ENCODE measurements at regions not wholly inside any gene's neighbourhood (a gene's known extent, or its start where the extent isn't known, plus 50 kb on each side); places are given as distances from the start of the nearest gene placed in this dataset.
"Not testable (repeated sequence)": the region's sequence is repeated elsewhere in the genome, so short reads cannot be mapped to it uniquely, and the experiment has no call there.

GRCh38 chr1:144516172-144516571, 54.7 kb upstream of the NBPF15 start:
- not testable (repeated sequence) for H3K9ac ChIP-seq (ENCODE audit: low read depth in 1 of 2, low read length in 2 of 2); H3K27me3 ChIP-seq (ENCODE audit: control insufficient read depth in 2 of 2, insufficient read depth in 2 of 2, low read length in 2 of 2); H3K36me3 ChIP-seq (ENCODE audit: control insufficient read depth in 2 of 2, insufficient read depth in 2 of 2, low read length in 2 of 2); H3K27ac ChIP-seq (ENCODE audit: low read depth in 2 of 2, low read length in 2 of 2); H3K4me1 ChIP-seq (ENCODE audit: control insufficient read depth in 2 of 2, insufficient read depth in 2 of 2, low read length in 2 of 2); H3K9me3 ChIP-seq (ENCODE audit: control insufficient read depth in 2 of 2, low read length in 2 of 2); H3K4me3 ChIP-seq (ENCODE audit: low read length in 2 of 2)

DNA sequence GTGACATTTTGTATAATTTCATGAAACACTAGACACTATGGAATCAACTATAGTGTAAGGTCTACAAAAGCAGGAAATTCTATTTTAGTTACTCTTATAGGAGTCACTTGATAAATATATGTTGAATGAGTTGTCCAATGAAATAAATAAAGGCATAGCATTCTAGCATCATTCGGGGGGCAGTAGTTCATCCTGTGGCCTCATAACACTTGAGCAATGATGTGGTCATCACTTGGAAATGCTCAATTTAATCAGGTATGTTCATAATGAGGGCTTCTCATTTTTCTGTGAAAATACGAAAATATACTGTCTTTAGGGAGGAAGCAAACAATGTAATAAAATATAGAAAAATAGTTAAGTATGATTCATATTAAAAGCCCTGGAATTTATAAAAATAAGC, 55.4 kb upstream of the NBPF15 start:
- H3K27me3 ChIP-seq (ENCODE audit: control insufficient read depth in 2 of 2, insufficient read depth in 2 of 2, low read length in 2 of 2); H3K36me3 ChIP-seq (ENCODE audit: control insufficient read depth in 2 of 2, insufficient read depth in 2 of 2, low read length in 2 of 2); H3K4me3 ChIP-seq (ENCODE audit: low read length in 2 of 2); H3K9me3 ChIP-seq (ENCODE audit: control insufficient read depth in 2 of 2, low read length in 2 of 2); H3K27ac ChIP-seq (ENCODE audit: low read depth in 2 of 2, low read length in 2 of 2); H3K4me1 ChIP-seq (ENCODE audit: control insufficient read depth in 2 of 2, insufficient read depth in 2 of 2, low read length in 2 of 2); H3K9ac ChIP-seq (ENCODE audit: low read depth in 1 of 2, low read length in 2 of 2): not testable (repeated sequence)

DNA sequence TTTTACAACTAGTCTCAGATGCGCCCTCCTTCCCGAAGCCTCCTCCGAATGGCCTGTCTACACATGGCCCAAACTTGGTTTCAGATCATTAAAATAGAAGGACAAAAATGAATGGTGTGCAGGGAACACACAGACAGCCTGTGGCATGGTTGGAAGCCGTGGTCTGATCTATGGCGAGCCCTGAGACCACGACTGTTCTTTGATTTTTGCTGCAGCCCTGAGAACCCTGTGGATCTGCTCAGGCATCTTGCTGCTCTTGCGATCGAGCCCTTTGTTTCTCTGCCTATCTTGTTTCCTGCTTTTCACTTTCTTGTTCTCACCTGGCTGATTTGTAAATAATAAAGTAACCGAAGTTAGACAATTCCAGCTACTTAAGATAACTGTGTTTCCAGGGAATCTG, 57.0 kb upstream of the NBPF15 start:
- H3K27me3 ChIP-seq (ENCODE audit: control insufficient read depth in 2 of 2, insufficient read depth in 2 of 2, low read length in 2 of 2); H3K9me3 ChIP-seq (ENCODE audit: control insufficient read depth in 2 of 2, low read length in 2 of 2); H3K9ac ChIP-seq (ENCODE audit: low read depth in 1 of 2, low read length in 2 of 2); H3K36me3 ChIP-seq (ENCODE audit: control insufficient read depth in 2 of 2, insufficient read depth in 2 of 2, low read length in 2 of 2); H3K4me1 ChIP-seq (ENCODE audit: control insufficient read depth in 2 of 2, insufficient read depth in 2 of 2, low read length in 2 of 2); H3K27ac ChIP-seq (ENCODE audit: low read depth in 2 of 2, low read length in 2 of 2); H3K4me3 ChIP-seq (ENCODE audit: low read length in 2 of 2): not testable (repeated sequence)

- not testable (repeated sequence) for H3K27ac ChIP-seq (ENCODE audit: low read depth in 2 of 2, low read length in 2 of 2); H3K9ac ChIP-seq (ENCODE audit: low read depth in 1 of 2, low read length in 2 of 2)
Observed at GRCh38 chr1:144519528-144520189, 58.2 kb upstream of the NBPF15 start.

DNA sequence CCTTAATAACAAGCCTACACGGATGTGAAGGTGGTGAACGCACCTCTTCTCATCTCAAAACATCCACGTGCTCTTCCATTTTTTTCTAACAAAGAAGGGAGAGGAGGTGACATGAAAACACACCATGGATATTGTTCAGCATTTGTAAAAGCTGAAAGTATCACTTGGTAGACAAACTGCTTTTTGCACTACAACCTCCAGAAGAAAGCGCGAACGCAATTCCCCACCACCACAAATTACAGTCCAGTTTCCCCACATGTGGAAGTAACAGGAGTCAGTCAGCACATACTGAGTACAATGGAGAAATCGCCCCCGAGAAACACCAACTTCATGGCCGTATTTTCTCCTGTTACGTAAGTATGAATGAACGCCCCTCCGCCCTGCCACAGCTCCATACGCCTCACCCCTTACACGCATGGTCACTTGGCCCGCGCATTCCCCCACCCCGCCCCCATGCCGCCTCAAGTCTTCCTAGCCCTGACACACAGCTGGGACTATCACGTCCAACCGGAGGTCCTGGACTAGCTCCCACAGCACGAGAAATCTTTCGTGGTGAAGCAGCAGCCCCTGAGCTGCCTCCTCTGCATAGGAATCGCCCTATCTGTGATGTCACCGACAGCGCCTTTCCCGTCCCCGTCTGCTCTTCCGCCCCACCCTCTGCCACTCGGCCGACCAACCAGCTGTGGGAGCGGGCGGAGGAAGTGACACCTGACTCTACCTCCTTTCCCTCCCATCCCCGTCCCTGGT, 62.4 kb upstream of the NBPF15 start:
- not testable (repeated sequence) for H3K9ac ChIP-seq (ENCODE audit: low read depth in 1 of 2, low read length in 2 of 2)

More at GRCh38 chr1:144519528-144520189, 58.2 kb upstream of the NBPF15 start:
- H3K9me3 ChIP-seq (ENCODE audit: control insufficient read depth in 2 of 2, low read length in 2 of 2); H3K27me3 ChIP-seq (ENCODE audit: control insufficient read depth in 2 of 2, insufficient read depth in 2 of 2, low read length in 2 of 2); H3K4me1 ChIP-seq (ENCODE audit: control insufficient read depth in 2 of 2, insufficient read depth in 2 of 2, low read length in 2 of 2); H3K4me3 ChIP-seq (ENCODE audit: low read length in 2 of 2); H3K36me3 ChIP-seq (ENCODE audit: control insufficient read depth in 2 of 2, insufficient read depth in 2 of 2, low read length in 2 of 2): not testable (repeated sequence)

GRCh38 chr1:144532156-144532607, 60.5 kb upstream of the PPIAL4F start:
- H3K27ac ChIP-seq (ENCODE audit: low read depth in 2 of 2, low read length in 2 of 2); H3K27me3 ChIP-seq (ENCODE audit: control insufficient read depth in 2 of 2, insufficient read depth in 2 of 2, low read length in 2 of 2); H3K9me3 ChIP-seq (ENCODE audit: control insufficient read depth in 2 of 2, low read length in 2 of 2); H3K36me3 ChIP-seq (ENCODE audit: control insufficient read depth in 2 of 2, insufficient read depth in 2 of 2, low read length in 2 of 2); H3K4me3 ChIP-seq (ENCODE audit: low read length in 2 of 2); H3K4me1 ChIP-seq (ENCODE audit: control insufficient read depth in 2 of 2, insufficient read depth in 2 of 2, low read length in 2 of 2); H3K9ac ChIP-seq (ENCODE audit: low read depth in 1 of 2, low read length in 2 of 2): not testable (repeated sequence)

More for the DNA sequence above, 62.4 kb upstream of the NBPF15 start:
- not testable (repeated sequence) for H3K27me3 ChIP-seq (ENCODE audit: control insufficient read depth in 2 of 2, insufficient read depth in 2 of 2, low read length in 2 of 2); H3K4me1 ChIP-seq (ENCODE audit: control insufficient read depth in 2 of 2, insufficient read depth in 2 of 2, low read length in 2 of 2); H3K9me3 ChIP-seq (ENCODE audit: control insufficient read depth in 2 of 2, low read length in 2 of 2); H3K36me3 ChIP-seq (ENCODE audit: control insufficient read depth in 2 of 2, insufficient read depth in 2 of 2, low read length in 2 of 2); H3K4me3 ChIP-seq (ENCODE audit: low read length in 2 of 2)
- H3K27ac ChIP-seq (ENCODE audit: low read depth in 2 of 2, low read length in 2 of 2), result peak overlapping the region; percentile 23 to 61

DNA sequence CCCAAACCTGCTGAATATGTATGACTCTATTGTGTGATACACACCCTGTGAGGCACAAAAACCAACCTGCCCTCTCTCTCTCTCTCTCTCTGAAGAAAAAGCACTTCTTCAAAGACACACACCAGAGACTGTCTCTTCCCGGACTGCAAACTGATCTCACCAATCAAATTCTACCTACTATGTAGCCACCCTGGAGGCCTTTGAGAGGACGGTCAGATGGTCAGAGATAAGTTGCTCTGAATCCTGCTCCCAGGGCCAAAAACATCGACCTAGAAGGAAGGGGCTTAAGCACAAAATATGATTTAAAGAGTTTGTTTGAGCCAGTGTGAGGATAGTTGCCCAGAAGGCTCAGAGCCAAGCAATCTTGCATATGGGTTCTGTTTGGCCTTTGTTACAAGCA, 59.2 kb upstream of the PPIAL4F start:
- not testable (repeated sequence) for H3K4me3 ChIP-seq (ENCODE audit: low read length in 2 of 2); H3K27me3 ChIP-seq (ENCODE audit: control insufficient read depth in 2 of 2, insufficient read depth in 2 of 2, low read length in 2 of 2); H3K9me3 ChIP-seq (ENCODE audit: control insufficient read depth in 2 of 2, low read length in 2 of 2); H3K4me1 ChIP-seq (ENCODE audit: control insufficient read depth in 2 of 2, insufficient read depth in 2 of 2, low read length in 2 of 2); H3K36me3 ChIP-seq (ENCODE audit: control insufficient read depth in 2 of 2, insufficient read depth in 2 of 2, low read length in 2 of 2); H3K9ac ChIP-seq (ENCODE audit: low read depth in 1 of 2, low read length in 2 of 2); H3K27ac ChIP-seq (ENCODE audit: low read depth in 2 of 2, low read length in 2 of 2)

- H3K9ac ChIP-seq (ENCODE audit: low read depth in 1 of 2, low read length in 2 of 2); H3K27ac ChIP-seq (ENCODE audit: low read depth in 2 of 2, low read length in 2 of 2); H3K4me1 ChIP-seq (ENCODE audit: control insufficient read depth in 2 of 2, insufficient read depth in 2 of 2, low read length in 2 of 2); H3K4me3 ChIP-seq (ENCODE audit: low read length in 2 of 2); H3K9me3 ChIP-seq (ENCODE audit: control insufficient read depth in 2 of 2, low read length in 2 of 2); H3K36me3 ChIP-seq (ENCODE audit: control insufficient read depth in 2 of 2, insufficient read depth in 2 of 2, low read length in 2 of 2); H3K27me3 ChIP-seq (ENCODE audit: control insufficient read depth in 2 of 2, insufficient read depth in 2 of 2, low read length in 2 of 2): not testable (repeated sequence)
Observed at GRCh38 chr1:144534286-144534685, 58.4 kb upstream of the PPIAL4F start.

DNA sequence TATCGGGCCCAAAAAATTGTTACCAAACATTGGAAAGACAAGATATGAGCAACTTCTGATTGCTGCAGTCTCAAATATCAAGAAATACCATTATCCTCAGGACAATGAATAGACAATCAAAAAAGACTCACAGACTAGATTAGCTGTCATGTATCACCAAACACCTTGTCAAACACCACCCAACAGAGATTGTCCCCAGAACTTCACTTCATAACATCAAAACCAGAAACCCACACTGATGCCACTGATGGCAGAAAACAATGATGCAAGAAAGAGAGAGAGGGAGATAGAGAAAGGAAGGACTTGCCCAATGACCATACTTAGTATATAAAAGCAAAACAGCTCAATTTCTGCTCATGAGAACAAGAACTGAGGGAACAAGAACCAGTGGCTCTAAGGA, 56.0 kb upstream of the PPIAL4F start:
- H3K4me1 ChIP-seq (ENCODE audit: control insufficient read depth in 2 of 2, insufficient read depth in 2 of 2, low read length in 2 of 2); H3K27me3 ChIP-seq (ENCODE audit: control insufficient read depth in 2 of 2, insufficient read depth in 2 of 2, low read length in 2 of 2); H3K27ac ChIP-seq (ENCODE audit: low read depth in 2 of 2, low read length in 2 of 2); H3K9ac ChIP-seq (ENCODE audit: low read depth in 1 of 2, low read length in 2 of 2); H3K36me3 ChIP-seq (ENCODE audit: control insufficient read depth in 2 of 2, insufficient read depth in 2 of 2, low read length in 2 of 2); H3K4me3 ChIP-seq (ENCODE audit: low read length in 2 of 2); H3K9me3 ChIP-seq (ENCODE audit: control insufficient read depth in 2 of 2, low read length in 2 of 2): not testable (repeated sequence)

- H3K9me3 ChIP-seq (ENCODE audit: control insufficient read depth in 2 of 2, low read length in 2 of 2); H3K9ac ChIP-seq (ENCODE audit: low read depth in 1 of 2, low read length in 2 of 2); H3K27ac ChIP-seq (ENCODE audit: low read depth in 2 of 2, low read length in 2 of 2); H3K4me3 ChIP-seq (ENCODE audit: low read length in 2 of 2); H3K36me3 ChIP-seq (ENCODE audit: control insufficient read depth in 2 of 2, insufficient read depth in 2 of 2, low read length in 2 of 2); H3K27me3 ChIP-seq (ENCODE audit: control insufficient read depth in 2 of 2, insufficient read depth in 2 of 2, low read length in 2 of 2); H3K4me1 ChIP-seq (ENCODE audit: control insufficient read depth in 2 of 2, insufficient read depth in 2 of 2, low read length in 2 of 2): not testable (repeated sequence)
Observed at GRCh38 chr1:144537234-144537633, 55.5 kb upstream of the PPIAL4F start.

All from mucosa of rectum (tissue), 2 donors.